Progenitor cell of endocrine pancreas (in vitro differentiated cells): ENCODE measurements at regions not wholly inside any gene's neighbourhood (a gene's known extent, or its start where the extent isn't known, plus 50 kb on each side); places are given as distances from the start of the nearest gene placed in this dataset.
"Not testable (repeated sequence)": the region's sequence is repeated elsewhere in the genome, so short reads cannot be mapped to it uniquely, and the experiment has no call there.

Experiments used
- DNase-seq: peaks from one replicate; pipeline ENCODE4 v3.0.0; 2021; ENCODE audit warnings: low spot score; ENCODE audit not compliant: unreplicated experiment
- H3K27ac Mint-ChIP-seq: 2 replicates; pipeline ENCODE4 v1.8.0; 2021; ENCODE audit warnings: mild to moderate bottlenecking, moderate library complexity, mixed read lengths
- H3K27me3 Mint-ChIP-seq: 2 replicates; pipeline ENCODE4 v1.8.0; 2021; ENCODE audit warnings: mixed read lengths
- H3K36me3 Mint-ChIP-seq: 2 replicates; pipeline ENCODE4 v1.8.0; 2022; ENCODE audit warnings: mixed read lengths; ENCODE audit not compliant: insufficient read depth
- H3K4me1 Mint-ChIP-seq: 2 replicates; pipeline ENCODE4 v1.8.0; 2021; ENCODE audit warnings: low read depth, mixed read lengths
- H3K4me3 Mint-ChIP-seq: 2 replicates; pipeline ENCODE4 v1.8.0; 2021; ENCODE audit warnings: low read depth, mild to moderate bottlenecking, moderate library complexity, mixed read lengths
- H3K9me3 Mint-ChIP-seq: 2 replicates; pipeline ENCODE4 v1.8.0; 2021; ENCODE audit warnings: low read depth, mixed read lengths
- TF ChIP-seq, protein P1 (sequence below): fragments of 200-600 bp; sonication (generic); IDR thresholded peaks from one replicate; pipeline ENCODE4 v1.5.0; 2021; ENCODE audit warnings: antibody characterized with exemption, mild to moderate bottlenecking; ENCODE audit not compliant: unreplicated experiment

DNA sequence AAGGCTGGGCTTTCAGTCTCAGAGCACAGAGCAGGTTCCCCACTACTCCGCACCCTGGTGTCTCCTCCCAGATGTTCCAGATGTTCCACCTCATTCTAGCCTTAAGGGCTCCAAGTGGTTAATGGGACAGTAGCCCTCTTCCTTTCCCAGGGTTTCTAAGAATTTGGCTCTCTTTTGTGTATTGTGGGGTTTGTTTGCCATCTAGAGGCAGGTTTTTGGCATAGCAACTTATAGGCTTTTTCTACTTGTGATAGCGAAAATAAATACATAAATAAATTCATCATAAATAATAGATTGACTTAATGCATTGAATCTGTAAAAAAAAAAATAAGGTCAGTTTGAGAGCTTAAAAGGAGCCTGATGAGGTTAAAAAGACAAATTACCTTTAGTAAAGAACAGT is 86.1 kb upstream of the XKR3 start:
- H3K4me3 Mint-ChIP-seq, H3K36me3 Mint-ChIP-seq, H3K27ac Mint-ChIP-seq, H3K4me1 Mint-ChIP-seq, DNase-seq, H3K9me3 Mint-ChIP-seq: not testable (repeated sequence)
- TF ChIP-seq, protein P1, sequence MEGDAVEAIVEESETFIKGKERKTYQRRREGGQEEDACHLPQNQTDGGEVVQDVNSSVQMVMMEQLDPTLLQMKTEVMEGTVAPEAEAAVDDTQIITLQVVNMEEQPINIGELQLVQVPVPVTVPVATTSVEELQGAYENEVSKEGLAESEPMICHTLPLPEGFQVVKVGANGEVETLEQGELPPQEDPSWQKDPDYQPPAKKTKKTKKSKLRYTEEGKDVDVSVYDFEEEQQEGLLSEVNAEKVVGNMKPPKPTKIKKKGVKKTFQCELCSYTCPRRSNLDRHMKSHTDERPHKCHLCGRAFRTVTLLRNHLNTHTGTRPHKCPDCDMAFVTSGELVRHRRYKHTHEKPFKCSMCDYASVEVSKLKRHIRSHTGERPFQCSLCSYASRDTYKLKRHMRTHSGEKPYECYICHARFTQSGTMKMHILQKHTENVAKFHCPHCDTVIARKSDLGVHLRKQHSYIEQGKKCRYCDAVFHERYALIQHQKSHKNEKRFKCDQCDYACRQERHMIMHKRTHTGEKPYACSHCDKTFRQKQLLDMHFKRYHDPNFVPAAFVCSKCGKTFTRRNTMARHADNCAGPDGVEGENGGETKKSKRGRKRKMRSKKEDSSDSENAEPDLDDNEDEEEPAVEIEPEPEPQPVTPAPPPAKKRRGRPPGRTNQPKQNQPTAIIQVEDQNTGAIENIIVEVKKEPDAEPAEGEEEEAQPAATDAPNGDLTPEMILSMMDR, result peak; percentile 42
- H3K27me3 Mint-ChIP-seq, result peaks cover 40% of the 10 kb centered on the region

DNA sequence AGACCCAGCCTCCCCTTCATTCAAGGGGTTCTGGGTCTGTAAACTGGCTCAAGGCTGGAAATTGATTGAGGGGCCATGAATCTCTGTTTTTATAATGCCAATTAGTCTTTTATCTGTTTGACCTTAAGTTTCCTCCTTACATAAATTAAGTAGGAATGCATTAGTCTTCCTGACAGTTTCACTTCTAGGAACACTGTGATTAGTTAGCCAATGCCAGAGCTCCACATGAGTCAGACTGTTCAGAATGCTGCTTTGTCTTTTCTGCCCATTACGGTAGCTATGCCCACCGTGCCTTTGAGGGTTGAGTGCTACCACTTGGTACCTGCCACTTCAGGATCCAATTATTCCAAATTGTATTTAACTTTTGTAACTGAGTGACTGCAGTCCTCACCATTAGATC is 76.8 kb upstream of the XKR3 start:
- not testable (repeated sequence) for H3K27me3 Mint-ChIP-seq, H3K4me1 Mint-ChIP-seq, H3K9me3 Mint-ChIP-seq

DNA sequence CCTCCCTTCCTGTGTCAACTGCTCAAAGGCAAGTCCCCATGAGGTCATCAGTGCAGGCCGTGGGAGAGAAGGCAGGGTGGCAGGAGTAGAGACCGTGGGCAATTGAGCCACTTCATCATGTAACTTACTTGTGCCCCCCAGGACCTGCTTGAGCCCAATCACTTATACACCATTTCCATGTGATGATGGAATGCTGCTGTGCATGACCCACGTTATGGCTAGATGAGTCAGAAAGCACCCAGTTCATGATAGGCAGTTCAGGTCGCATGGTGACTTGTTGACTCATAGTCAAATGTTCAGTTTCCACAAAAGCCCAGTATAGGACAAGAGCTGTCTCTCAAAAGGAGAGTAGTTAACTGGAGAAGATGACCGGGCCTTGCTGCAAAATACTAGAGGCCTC is 76.4 kb upstream of the XKR3 start:
- not testable (repeated sequence) for H3K9me3 Mint-ChIP-seq, H3K27me3 Mint-ChIP-seq, H3K27ac Mint-ChIP-seq, H3K36me3 Mint-ChIP-seq, DNase-seq, H3K4me1 Mint-ChIP-seq, H3K4me3 Mint-ChIP-seq

More for the DNA sequence above, 76.8 kb upstream of the XKR3 start:
- H3K36me3 Mint-ChIP-seq, DNase-seq, H3K4me3 Mint-ChIP-seq, H3K27ac Mint-ChIP-seq: not testable (repeated sequence)

DNA sequence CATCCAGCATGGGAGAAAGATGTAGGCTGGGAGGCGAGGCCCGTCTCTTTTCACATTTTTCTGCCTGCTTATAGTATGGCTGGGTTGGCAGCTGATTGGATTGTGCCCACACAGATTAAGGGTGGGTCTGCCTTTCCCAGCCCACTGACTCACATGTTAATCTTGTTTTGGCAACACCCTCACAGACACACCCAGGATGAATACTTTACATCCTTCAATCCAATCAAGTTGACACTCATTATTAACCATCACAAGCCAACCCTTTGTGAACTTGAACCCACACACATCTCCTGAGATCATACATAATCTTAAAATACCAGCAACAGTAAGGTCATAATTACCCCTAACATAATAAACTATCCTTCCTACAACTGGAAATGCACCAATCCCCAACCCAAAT is 74.1 kb upstream of the XKR3 start:
- H3K4me3 Mint-ChIP-seq, H3K27ac Mint-ChIP-seq, H3K36me3 Mint-ChIP-seq, H3K4me1 Mint-ChIP-seq, DNase-seq, H3K9me3 Mint-ChIP-seq, H3K27me3 Mint-ChIP-seq: not testable (repeated sequence)

DNA sequence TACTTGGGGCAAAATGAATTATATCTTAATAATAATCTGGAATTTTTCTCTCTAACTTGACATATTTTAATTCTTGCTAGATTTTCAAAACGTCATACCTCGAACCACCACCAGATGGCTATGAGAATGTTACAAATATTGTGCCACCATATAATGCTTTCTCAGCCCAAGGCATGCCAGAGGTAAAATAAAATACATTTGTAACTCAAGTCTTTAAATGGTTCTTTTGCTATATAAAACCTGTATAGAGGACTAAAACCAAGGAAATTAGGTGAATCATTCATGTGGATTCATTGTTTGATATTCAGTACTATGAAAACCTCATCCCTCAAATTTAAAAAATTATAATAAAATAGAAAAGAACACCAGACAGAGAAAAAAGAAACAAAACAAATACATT is 72.2 kb upstream of the XKR3 start:
- not testable (repeated sequence) for H3K27me3 Mint-ChIP-seq, H3K4me3 Mint-ChIP-seq, H3K4me1 Mint-ChIP-seq, H3K27ac Mint-ChIP-seq, DNase-seq, H3K36me3 Mint-ChIP-seq, H3K9me3 Mint-ChIP-seq
- TF ChIP-seq, protein P1, result peak; percentile 25

DNA sequence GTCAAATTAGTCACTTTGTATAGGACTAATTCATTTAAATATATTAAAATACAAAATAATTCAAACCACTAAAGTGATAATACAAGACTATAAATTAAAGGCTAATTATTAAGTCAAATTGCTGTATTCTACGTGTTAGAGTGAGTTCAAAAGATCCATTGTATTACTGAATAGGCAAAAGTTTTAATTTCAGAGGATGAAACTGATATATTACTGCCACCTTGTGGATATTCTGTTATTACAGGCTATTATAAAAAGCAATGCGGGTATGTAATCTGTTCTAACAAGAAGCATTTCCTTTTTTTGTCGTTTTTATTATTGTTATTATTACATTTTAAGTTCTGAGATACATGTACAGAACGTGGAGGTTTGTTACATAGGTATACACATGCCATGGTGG is 66.7 kb upstream of the XKR3 start:
- not testable (repeated sequence) for H3K4me1 Mint-ChIP-seq, H3K4me3 Mint-ChIP-seq, H3K36me3 Mint-ChIP-seq, H3K27me3 Mint-ChIP-seq, H3K27ac Mint-ChIP-seq, H3K9me3 Mint-ChIP-seq, DNase-seq
- TF ChIP-seq, protein P1, result peak; percentile 65

DNA sequence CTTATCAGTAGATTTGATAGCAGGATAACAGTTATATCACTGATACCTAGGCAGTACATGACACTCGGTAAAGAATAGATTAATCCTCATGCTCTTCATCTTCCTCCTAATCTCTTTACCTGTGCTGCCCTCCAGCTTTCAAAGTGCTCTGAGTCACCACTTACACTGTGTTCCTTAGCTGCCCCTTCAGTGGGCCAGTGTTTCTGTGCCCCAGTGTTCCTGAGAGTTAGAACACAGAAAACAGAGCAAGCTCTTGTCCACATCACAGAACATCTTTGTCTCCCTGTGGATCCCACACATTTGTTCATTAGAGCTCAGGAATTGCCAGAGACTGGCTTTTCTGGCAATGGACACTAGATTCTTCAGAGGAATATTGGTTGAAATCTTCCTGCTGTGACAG is 51.1 kb upstream of the XKR3 start:
- H3K9me3 Mint-ChIP-seq, H3K27me3 Mint-ChIP-seq, H3K4me3 Mint-ChIP-seq, H3K36me3 Mint-ChIP-seq, DNase-seq, H3K4me1 Mint-ChIP-seq, H3K27ac Mint-ChIP-seq: not testable (repeated sequence)
